ENCODE measurements at regions not wholly inside any gene's neighbourhood (a gene's known extent, or its start where the extent isn't known, plus 50 kb on each side); places are given as distances from the start of the nearest gene placed in this dataset.

GRCh38 chr2:57146951-57147350, 899.7 kb upstream of the VRK2 start:
- H3K27me3 ChIP-seq, result no peaks in the 10 kb centered on the region
- no peak overlapping the region for H3K27ac ChIP-seq
- DNase-seq, result no peak
- intact Hi-C loops (cut with DNase I; ENCODE audit: low total_unique reads), result no loop called here
- peaks cover 0 to 6% (median 0%) of the 10 kb centered on the region in 3 donors for H3K9me3 ChIP-seq
- TF ChIP-seq CTCF (IDR thresholded peaks at IDR 0.05), result no peak
- H3K36me3 ChIP-seq, result no peaks in the 10 kb centered on the region
- H3K4me3 ChIP-seq, result no peak overlapping the region
- H3K4me1 ChIP-seq, result no peaks in the 10 kb centered on the region

GRCh38 chr2:57156231-57156924, 890.2 kb upstream of the VRK2 start:
- intact Hi-C loops (cut with DNase I; ENCODE audit: low total_unique reads), result no loop called here
- Histone ChIP-seq H3K9me3 (peaks cover 0 to 3% (median 0%) of the 10 kb centered on the region in 3 donors), H3K4me1 (no peaks in the 10 kb centered on the region), H3K4me3 (no peak overlapping the region), H3K27me3 (no peaks in the 10 kb centered on the region), H3K27ac (no peak overlapping the region), H3K36me3 (no peaks in the 10 kb centered on the region)
- no peak for DNase-seq
- no peak for TF ChIP-seq CTCF (IDR thresholded peaks at IDR 0.05)

- intact Hi-C loops (cut with DNase I; ENCODE audit: low total_unique reads), result no loop called here
- no peak for TF ChIP-seq CTCF (IDR thresholded peaks at IDR 0.05)
- H3K9me3 ChIP-seq, result peaks cover 0 to 3% (median 0%) of the 10 kb centered on the region in 3 donors
- H3K36me3 ChIP-seq, result no peaks in the 10 kb centered on the region
- H3K4me3 ChIP-seq, result no peak overlapping the region
- no peak for DNase-seq
- H3K4me1 ChIP-seq, result no peaks in the 10 kb centered on the region
- no peak overlapping the region for H3K27ac ChIP-seq
- H3K27me3 ChIP-seq, result no peaks in the 10 kb centered on the region
Observed at GRCh38 chr2:57160976-57161375, 885.6 kb upstream of the VRK2 start.

GRCh38 chr2:57177176-57177575, 869.4 kb upstream of the VRK2 start:
- Histone ChIP-seq H3K27me3 (no peaks in the 10 kb centered on the region), H3K4me3 (no peak overlapping the region), H3K4me1 (no peaks in the 10 kb centered on the region), H3K36me3 (no peaks in the 10 kb centered on the region), H3K27ac (no peak overlapping the region), H3K9me3 (no peaks in the 10 kb centered on the region)
- no peak for DNase-seq
- intact Hi-C loops (cut with DNase I; ENCODE audit: low total_unique reads), result no loop called here
- no peak for TF ChIP-seq CTCF (IDR thresholded peaks at IDR 0.05)

GRCh38 chr2:57180042-57180567, 866.5 kb upstream of the VRK2 start:
- Histone ChIP-seq H3K4me1 (no peaks in the 10 kb centered on the region), H3K27me3 (no peaks in the 10 kb centered on the region), H3K27ac (no peak overlapping the region), H3K36me3 (no peaks in the 10 kb centered on the region), H3K9me3 (no peaks in the 10 kb centered on the region), H3K4me3 (no peak overlapping the region)
- TF ChIP-seq CTCF (IDR thresholded peaks at IDR 0.05), result no peak
- DNase-seq, result no peak
- intact Hi-C loops (cut with DNase I; ENCODE audit: low total_unique reads), result no loop called here

Measured in tibial artery (tissue), 4 donors.